GM18951 (cell line): ENCODE measurements at regions not wholly inside any gene's neighbourhood (a gene's known extent, or its start where the extent isn't known, plus 50 kb on each side); places are given as distances from the start of the nearest gene placed in this dataset.
"Not testable (repeated sequence)": the region's sequence is repeated elsewhere in the genome, so short reads cannot be mapped to it uniquely, and the experiment has no call there.

Experiments used
- POLR2A ChIP-seq: IDR thresholded peaks from 4 replicates; pipeline ENCODE4 v1.6.1; 2011; ENCODE audit warnings: mild to moderate bottlenecking; ENCODE audit not compliant: insufficient read length, insufficient read depth; ENCODE audit errors: extremely low read depth
- in situ Hi-C: fragments of 300-500 bp; cut with MboI; formaldehyde crosslinking; loops from one replicate; pipeline ENCODE4 v1.12.0; 2022; ENCODE audit warnings: low sequenced_read_pairs, mixed read lengths, inconsistent platforms; ENCODE audit not compliant: unreplicated experiment

GRCh38 chr3:139259398-139259797 lies 84.4 kb upstream of the MRPS22 start:
- in situ Hi-C loops: no loop called here
- no peak for TF ChIP-seq POLR2A

GRCh38 chr3:139260041-139260486 lies 83.8 kb upstream of the MRPS22 start:
- TF ChIP-seq POLR2A: no peak
- in situ Hi-C loops: no loop called here

- no peak for TF ChIP-seq POLR2A
- in situ Hi-C loops: no loop called here
These were observed 82.8 kb upstream of the MRPS22 start for GRCh38 chr3:139260793-139261736.

- in situ Hi-C loops: no loop called here
- no peak for TF ChIP-seq POLR2A
These were observed 81.8 kb upstream of the MRPS22 start for GRCh38 chr3:139261754-139262586.

- TF ChIP-seq POLR2A: no peak
- in situ Hi-C loops: no loop called here
These were observed 80.0 kb upstream of the MRPS22 start for GRCh38 chr3:139263798-139264197.

- in situ Hi-C loops: no loop called here
- no peak for TF ChIP-seq POLR2A
These were observed 79.4 kb upstream of the MRPS22 start for GRCh38 chr3:139264375-139264774.

GRCh38 chr3:139265131-139266016 lies 78.4 kb upstream of the MRPS22 start:
- in situ Hi-C loops: no loop called here
- TF ChIP-seq POLR2A: no peak

- no peak for TF ChIP-seq POLR2A
- in situ Hi-C loops: no loop called here
These were observed 76.2 kb upstream of the MRPS22 start for GRCh38 chr3:139267300-139268246.

- in situ Hi-C loops: no loop called here
- no peak for TF ChIP-seq POLR2A
These were observed 73.8 kb upstream of the MRPS22 start for GRCh38 chr3:139269984-139270383.

DNA sequence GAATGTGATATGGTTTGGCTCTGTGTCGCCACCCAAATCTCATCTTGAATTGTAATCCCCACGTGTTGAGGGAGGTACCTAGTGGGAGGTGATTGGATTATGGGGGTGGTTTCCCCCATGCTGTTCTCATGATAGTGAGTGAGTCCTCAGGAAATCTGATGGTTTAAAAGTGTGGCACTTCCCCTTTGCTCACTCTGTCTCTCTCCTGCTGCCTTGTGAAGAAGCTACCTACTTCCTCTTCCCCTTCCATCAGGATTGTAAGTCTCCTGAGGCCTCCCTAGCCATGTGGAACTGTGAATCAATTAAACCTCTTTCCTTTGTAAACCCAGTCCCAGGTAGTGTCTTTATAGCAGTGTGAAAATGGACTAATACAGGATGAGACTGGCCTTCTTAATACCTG lies 73.2 kb upstream of the MRPS22 start:
- in situ Hi-C loops: not testable (repeated sequence)

DNA sequence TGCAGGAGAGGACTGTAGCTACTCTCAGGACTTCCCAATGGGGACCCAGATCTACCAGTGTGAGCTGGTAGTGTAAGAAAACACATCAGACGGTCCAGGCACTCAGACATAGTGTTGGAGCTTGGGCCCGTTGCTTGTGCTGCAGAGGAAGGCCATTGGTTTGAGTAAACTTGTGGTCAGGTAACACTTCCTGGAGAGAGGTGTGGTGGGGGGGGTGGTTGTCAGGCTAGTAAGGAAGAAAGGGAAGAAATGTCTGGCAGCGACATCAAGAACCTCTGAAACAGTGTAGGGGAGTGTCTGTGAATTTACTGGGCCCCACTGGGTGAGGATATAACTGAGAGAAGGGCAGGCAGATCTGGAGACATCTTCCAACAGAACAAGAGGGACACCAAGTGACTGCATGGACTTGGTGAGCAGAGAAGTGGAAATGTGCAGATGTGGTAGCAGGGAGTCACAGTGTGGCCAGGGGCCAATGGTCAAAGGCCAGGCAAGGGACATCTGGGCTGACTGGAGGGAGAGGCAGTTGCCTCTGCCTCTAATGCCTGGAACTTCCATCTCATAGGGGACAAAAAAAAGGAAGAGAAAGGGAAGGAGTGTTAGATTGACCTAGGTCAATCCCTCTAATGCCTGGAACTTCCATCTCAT lies 63.7 kb upstream of the MRPS22 start:
- in situ Hi-C loops: no loop called here
- TF ChIP-seq POLR2A: no peak
